ENCODE measurements at regions not wholly inside any gene's neighbourhood (a gene's known extent, or its start where the extent isn't known, plus 50 kb on each side); places are given as distances from the start of the nearest gene placed in this dataset.

DNA sequence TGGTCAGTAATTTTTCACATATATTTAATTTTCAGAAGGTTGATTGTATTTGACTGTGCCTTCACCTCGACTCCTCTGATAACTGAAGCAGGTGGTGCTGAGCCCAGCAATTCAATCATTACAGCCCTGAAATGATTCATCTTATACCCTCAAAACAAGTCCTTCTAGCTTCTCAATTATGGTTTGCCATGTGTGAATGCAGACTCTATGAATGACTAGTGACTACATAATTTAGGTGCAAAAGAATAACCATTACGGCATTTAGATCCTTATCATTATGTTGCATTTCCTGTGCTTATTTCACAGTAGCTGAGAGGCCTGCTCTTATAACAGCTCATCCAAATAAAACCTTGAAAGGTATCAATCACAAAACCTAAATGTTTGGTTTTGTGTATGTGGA is 54.0 kb upstream of the COL11A1 start:
- SMC1A ChIA-PET (ENCODE audit: uncharacterized antibody, unreplicated experiment): interaction anchor here (0.8 kb wide), 1 partner anchor 94 kb away, joined by 4 read pairs; no protein-coding TSS in a partner anchor
- Histone ChIP-seq H2AFZ (ENCODE audit: control insufficient read depth, low read depth, low read length) (no peak overlapping the region), H3K27ac (ENCODE audit: control insufficient read depth, insufficient read depth) (no peak overlapping the region), H3K4me1 (ENCODE audit: control insufficient read depth, insufficient read depth, low read length) (no peaks in the 10 kb centered on the region), H3K79me2 (ENCODE audit: control insufficient read depth, insufficient read depth, low read length) (no peaks in the 10 kb centered on the region), H3K9ac (ENCODE audit: control insufficient read depth, insufficient read depth, low read length) (no peak overlapping the region), H3K27me3 (replicated peaks in 1 of 2; ENCODE audit: control insufficient read depth in 2 of 2, insufficient read depth in 2 of 2, low read length in 1 of 2) (no peaks in the 10 kb centered on the region), H3K4me2 (ENCODE audit: control insufficient read depth, insufficient read depth) (no peak overlapping the region), H3K9me3 (replicated peaks; ENCODE audit: control insufficient read depth, insufficient read depth, low read length) (no peaks in the 10 kb centered on the region), H4K20me1 (ENCODE audit: control insufficient read depth, insufficient read depth) (no peaks in the 10 kb centered on the region), H3K36me3 (ENCODE audit: control insufficient read depth in 2 of 2, insufficient read depth in 2 of 2, low read length in 1 of 2) (no peaks in the 10 kb centered on the region), H3K4me3 (no peak overlapping the region)
- CTCF ChIA-PET: interaction anchor here (0.6 kb wide), 1 partner anchor 42 kb away, joined by 3 read pairs; no protein-coding TSS in a partner anchor
- in situ Hi-C loops (cut with MboI): no loop called here
- WGBS (ENCODE audit: insufficient coverage, insufficient replicate concordance, low lambda C conversion rate, missing lambda C conversion rate): 2% methylated on average over 2 of the region's 2 CpGs
- DNase-seq (ENCODE audit: low read depth, low spot score): no peak
- intact Hi-C loops (cut with micrococcal nuclease; ENCODE audit: unreplicated experiment): no loop called here
- no TSS peak for BruUV-seq (replicated peaks)
- TF ChIP-seq ETV6 (conservative IDR thresholded peaks at IDR 0.05 in 1 of 2, IDR thresholded peaks at IDR 0.05 in 1 of 2; ENCODE audit: borderline replicate concordance in 1 of 2, low read depth in 1 of 2): no peak
- TF ChIP-seq NFIC (IDR thresholded peaks at IDR 0.05; ENCODE audit: low read depth, low read length): no peak
- 0 out of 2 replicates have a peak, but pooled peaks have one; percentile 37 for TF ChIP-seq MTA2 (IDR thresholded peaks at IDR 0.05; ENCODE audit: low read depth)
- ATAC-seq: peak; percentile 65
- POLR2A ChIA-PET: no interaction called here
- RAD21 ChIA-PET (ENCODE audit: unreplicated experiment): no interaction called here
- FAIRE-seq: no peak

GRCh38 chr1:103160281-103160680 is 52.0 kb upstream of the COL11A1 start:
- Histone ChIP-seq H3K4me2 (ENCODE audit: control insufficient read depth, insufficient read depth) (no peak overlapping the region), H3K9me3 (replicated peaks; ENCODE audit: control insufficient read depth, insufficient read depth, low read length) (no peaks in the 10 kb centered on the region), H3K9ac (ENCODE audit: control insufficient read depth, insufficient read depth, low read length) (no peak overlapping the region), H3K4me3 (no peak overlapping the region), H3K27ac (ENCODE audit: control insufficient read depth, insufficient read depth) (no peak overlapping the region), H3K79me2 (ENCODE audit: control insufficient read depth, insufficient read depth, low read length) (no peaks in the 10 kb centered on the region), H3K36me3 (ENCODE audit: control insufficient read depth in 2 of 2, insufficient read depth in 2 of 2, low read length in 1 of 2) (no peaks in the 10 kb centered on the region), H2AFZ (ENCODE audit: control insufficient read depth, low read depth, low read length) (no peak overlapping the region), H3K4me1 (ENCODE audit: control insufficient read depth, insufficient read depth, low read length) (no peaks in the 10 kb centered on the region), H4K20me1 (ENCODE audit: control insufficient read depth, insufficient read depth) (no peaks in the 10 kb centered on the region), H3K27me3 (replicated peaks in 1 of 2; ENCODE audit: control insufficient read depth in 2 of 2, insufficient read depth in 2 of 2, low read length in 1 of 2) (no peaks in the 10 kb centered on the region)
- 0% methylated on average over 1 of the region's 1 CpG for WGBS (ENCODE audit: insufficient coverage, insufficient replicate concordance, low lambda C conversion rate, missing lambda C conversion rate)
- DNase-seq (ENCODE audit: low read depth, low spot score): no peak
- ChIA-PET CTCF (no interaction called here), SMC1A (ENCODE audit: uncharacterized antibody, unreplicated experiment) (no interaction called here), RAD21 (ENCODE audit: unreplicated experiment) (interaction anchor here (0.5 kb wide), 1 partner anchor 14 kb away, joined by 3 read pairs; no protein-coding TSS in a partner anchor), POLR2A (no interaction called here)
- FAIRE-seq: no peak
- intact Hi-C loops (cut with micrococcal nuclease; ENCODE audit: unreplicated experiment): no loop called here
- no peak for ATAC-seq
- BruUV-seq (replicated peaks): no TSS peak
- in situ Hi-C loops (cut with MboI): no loop called here
- TF ChIP-seq PAX5 (IDR thresholded peaks at IDR 0.05; ENCODE audit: borderline replicate concordance, low read depth, low read length): no peak
- TF ChIP-seq MEF2A (IDR thresholded peaks at IDR 0.05; ENCODE audit: insufficient read depth, low read depth, low read length): no peak
- no peak for TF ChIP-seq MEF2B (IDR thresholded peaks at IDR 0.05; ENCODE audit: partially characterized antibody, poor library complexity, severe bottlenecking)
- no peak for TF ChIP-seq USF2 (IDR thresholded peaks at IDR 0.05; ENCODE audit: borderline replicate concordance, low read depth, low read length)
- TF ChIP-seq MXI1 (IDR thresholded peaks at IDR 0.05; ENCODE audit: low read depth, low read length): no peak
- no peak for TF ChIP-seq NFYB (IDR thresholded peaks at IDR 0.05; ENCODE audit: insufficient read depth, low read depth, low read length)
- TF ChIP-seq CHD1 (IDR thresholded peaks at IDR 0.05; ENCODE audit: low read depth, low read length): no peak
- no peak for TF ChIP-seq KAT2A (conservative IDR thresholded peaks at IDR 0.05; ENCODE audit: control insufficient read depth, low read depth, low read length)
- TF ChIP-seq, protein P1, sequence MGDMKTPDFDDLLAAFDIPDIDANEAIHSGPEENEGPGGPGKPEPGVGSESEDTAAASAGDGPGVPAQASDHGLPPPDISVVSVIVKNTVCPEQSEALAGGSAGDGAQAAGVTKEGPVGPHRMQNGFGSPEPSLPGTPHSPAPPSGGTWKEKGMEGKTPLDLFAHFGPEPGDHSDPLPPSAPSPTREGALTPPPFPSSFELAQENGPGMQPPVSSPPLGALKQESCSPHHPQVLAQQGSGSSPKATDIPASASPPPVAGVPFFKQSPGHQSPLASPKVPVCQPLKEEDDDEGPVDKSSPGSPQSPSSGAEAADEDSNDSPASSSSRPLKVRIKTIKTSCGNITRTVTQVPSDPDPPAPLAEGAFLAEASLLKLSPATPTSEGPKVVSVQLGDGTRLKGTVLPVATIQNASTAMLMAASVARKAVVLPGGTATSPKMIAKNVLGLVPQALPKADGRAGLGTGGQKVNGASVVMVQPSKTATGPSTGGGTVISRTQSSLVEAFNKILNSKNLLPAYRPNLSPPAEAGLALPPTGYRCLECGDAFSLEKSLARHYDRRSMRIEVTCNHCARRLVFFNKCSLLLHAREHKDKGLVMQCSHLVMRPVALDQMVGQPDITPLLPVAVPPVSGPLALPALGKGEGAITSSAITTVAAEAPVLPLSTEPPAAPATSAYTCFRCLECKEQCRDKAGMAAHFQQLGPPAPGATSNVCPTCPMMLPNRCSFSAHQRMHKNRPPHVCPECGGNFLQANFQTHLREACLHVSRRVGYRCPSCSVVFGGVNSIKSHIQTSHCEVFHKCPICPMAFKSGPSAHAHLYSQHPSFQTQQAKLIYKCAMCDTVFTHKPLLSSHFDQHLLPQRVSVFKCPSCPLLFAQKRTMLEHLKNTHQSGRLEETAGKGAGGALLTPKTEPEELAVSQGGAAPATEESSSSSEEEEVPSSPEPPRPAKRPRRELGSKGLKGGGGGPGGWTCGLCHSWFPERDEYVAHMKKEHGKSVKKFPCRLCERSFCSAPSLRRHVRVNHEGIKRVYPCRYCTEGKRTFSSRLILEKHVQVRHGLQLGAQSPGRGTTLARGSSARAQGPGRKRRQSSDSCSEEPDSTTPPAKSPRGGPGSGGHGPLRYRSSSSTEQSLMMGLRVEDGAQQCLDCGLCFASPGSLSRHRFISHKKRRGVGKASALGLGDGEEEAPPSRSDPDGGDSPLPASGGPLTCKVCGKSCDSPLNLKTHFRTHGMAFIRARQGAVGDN (IDR thresholded peaks at IDR 0.05): no peak
- TF ChIP-seq ZNF622 (IDR thresholded peaks at IDR 0.05): no peak
- TF ChIP-seq SMARCA5 (IDR thresholded peaks at IDR 0.05): no peak
- TF ChIP-seq RUNX3 (IDR thresholded peaks at IDR 0.05; ENCODE audit: low read length): no peak
